Ishikawa (cell line): ENCODE measurements at regions not wholly inside any gene's neighbourhood (a gene's known extent, or its start where the extent isn't known, plus 50 kb on each side); places are given as distances from the start of the nearest gene placed in this dataset.

ENCODE experiments used
- CEBPB ChIP-seq: IDR thresholded peaks from 2 replicates; pipeline ENCODE4 v1.6.1; 2012
- FOXM1 ChIP-seq: IDR thresholded peaks from 2 replicates; pipeline ENCODE4 v1.6.1; 2012; ENCODE audit warnings: low read depth, borderline replicate concordance
- MAX ChIP-seq: IDR thresholded peaks from 2 replicates; pipeline ENCODE4 v1.6.1; 2012
- RAD21 ChIP-seq: IDR thresholded peaks from 2 replicates; pipeline ENCODE4 v1.6.1; 2012; ENCODE audit warnings: low read depth
- REST ChIP-seq: IDR thresholded peaks from 2 replicates; pipeline ENCODE4 v1.6.1; 2012; ENCODE audit warnings: low read depth, mild to moderate bottlenecking

- TF ChIP-seq REST (no peak), CEBPB (no peak), RAD21 (no peak), FOXM1 (no peak), MAX (no peak)
These were observed 211.2 kb downstream of the GBA3 start for GRCh38 chr4:22903913-22904312.
